HG03095 (cell line): ENCODE measurements at regions not wholly inside any gene's neighbourhood (a gene's known extent, or its start where the extent isn't known, plus 50 kb on each side); places are given as distances from the start of the nearest gene placed in this dataset.

ENCODE experiments used
- ATAC-seq: cut with Tn5 transposase; IDR thresholded peaks from one replicate; pipeline ENCODE4 v1.9.1; 2021; ENCODE audit warnings: moderate library complexity; ENCODE audit not compliant: unreplicated experiment

GRCh38 chr22:48551716-48552268, 1275.9 kb downstream of the BRD1 start:
- ATAC-seq, result no peak

- no peak for ATAC-seq
Observed at GRCh38 chr22:48551061-48551460, 1276.6 kb downstream of the BRD1 start.

- no peak for ATAC-seq
Observed at GRCh38 chr22:48548391-48548790, 1279.3 kb downstream of the BRD1 start.

- no peak for ATAC-seq
Observed at GRCh38 chr22:48547971-48548370, 1279.7 kb downstream of the BRD1 start.

GRCh38 chr22:48546653-48547424, 1280.8 kb downstream of the BRD1 start:
- no peak for ATAC-seq

GRCh38 chr22:48545987-48546386, 1281.7 kb downstream of the BRD1 start:
- no peak for ATAC-seq

GRCh38 chr22:48541401-48542098, 1286.1 kb downstream of the BRD1 start:
- ATAC-seq, result no peak

- no peak for ATAC-seq
Observed at GRCh38 chr22:48539261-48539660, 1288.4 kb downstream of the BRD1 start.

- ATAC-seq, result no peak
Observed at GRCh38 chr22:48538291-48538820, 1289.3 kb downstream of the BRD1 start.

GRCh38 chr22:48537343-48537680, 1290.4 kb downstream of the BRD1 start:
- ATAC-seq, result no peak

GRCh38 chr22:48536541-48537342, 1290.9 kb downstream of the BRD1 start:
- ATAC-seq, result no peak

- no peak for ATAC-seq
Observed at GRCh38 chr22:48535868-48536540, 1291.7 kb downstream of the BRD1 start.

GRCh38 chr22:48534395-48534958, 1293.2 kb downstream of the BRD1 start:
- no peak for ATAC-seq

GRCh38 chr22:48532986-48533385, 1294.7 kb downstream of the BRD1 start:
- ATAC-seq, result no peak

- no peak for ATAC-seq
Observed at GRCh38 chr22:48531761-48532435, 1295.8 kb downstream of the BRD1 start.

- no peak for ATAC-seq
Observed at GRCh38 chr22:48531108-48531507, 1296.6 kb downstream of the BRD1 start.

GRCh38 chr22:48530666-48531065, 1297.0 kb downstream of the BRD1 start:
- ATAC-seq, result no peak

GRCh38 chr22:48528221-48528915, 1299.3 kb downstream of the BRD1 start:
- no peak for ATAC-seq

GRCh38 chr22:48523761-48524160, 1303.9 kb downstream of the BRD1 start:
- no peak for ATAC-seq
